Progenitor cell of endocrine pancreas (in vitro differentiated cells): ENCODE measurements at regions not wholly inside any gene's neighbourhood (a gene's known extent, or its start where the extent isn't known, plus 50 kb on each side); places are given as distances from the start of the nearest gene placed in this dataset.
A peak's percentile ranks its signal among the peaks of the same experiment; 100 is the strongest.

ENCODE experiments used
- DNase-seq: peaks from one replicate; pipeline ENCODE4 v3.0.0; 2021; ENCODE audit warnings: low spot score; ENCODE audit not compliant: unreplicated experiment
- H3K27ac Mint-ChIP-seq: 2 replicates; pipeline ENCODE4 v1.8.0; 2021; ENCODE audit warnings: mild to moderate bottlenecking, moderate library complexity, mixed read lengths
- H3K27me3 Mint-ChIP-seq: 2 replicates; pipeline ENCODE4 v1.8.0; 2021; ENCODE audit warnings: mixed read lengths
- H3K36me3 Mint-ChIP-seq: 2 replicates; pipeline ENCODE4 v1.8.0; 2022; ENCODE audit warnings: mixed read lengths; ENCODE audit not compliant: insufficient read depth
- H3K4me1 Mint-ChIP-seq: 2 replicates; pipeline ENCODE4 v1.8.0; 2021; ENCODE audit warnings: low read depth, mixed read lengths
- H3K4me3 Mint-ChIP-seq: 2 replicates; pipeline ENCODE4 v1.8.0; 2021; ENCODE audit warnings: low read depth, mild to moderate bottlenecking, moderate library complexity, mixed read lengths
- H3K9me3 Mint-ChIP-seq: 2 replicates; pipeline ENCODE4 v1.8.0; 2021; ENCODE audit warnings: low read depth, mixed read lengths
- CTCF ChIP-seq: fragments of 200-600 bp; sonication (generic); IDR thresholded peaks from one replicate; pipeline ENCODE4 v1.5.0; 2021; ENCODE audit warnings: antibody characterized with exemption, mild to moderate bottlenecking; ENCODE audit not compliant: unreplicated experiment

- peaks cover 17% of the 10 kb centered on the region for H3K9me3 Mint-ChIP-seq
- H3K4me3 Mint-ChIP-seq = no peak overlapping the region
- no peaks in the 10 kb centered on the region for H3K4me1 Mint-ChIP-seq
- H3K27ac Mint-ChIP-seq = no peak overlapping the region
- H3K36me3 Mint-ChIP-seq = no peaks in the 10 kb centered on the region
- H3K27me3 Mint-ChIP-seq = no peaks in the 10 kb centered on the region
- DNase-seq = no peak
- TF ChIP-seq CTCF = no peak
Measured at GRCh38 chr12:17818931-17819330, 271.1 kb downstream of the RERGL start.

GRCh38 chr12:17810399-17810798, 279.6 kb downstream of the RERGL start:
- H3K27me3 Mint-ChIP-seq = no peaks in the 10 kb centered on the region
- no peak for TF ChIP-seq CTCF
- H3K36me3 Mint-ChIP-seq = no peaks in the 10 kb centered on the region
- no peak overlapping the region for H3K27ac Mint-ChIP-seq
- DNase-seq = no peak
- H3K4me3 Mint-ChIP-seq = no peak overlapping the region
- H3K4me1 Mint-ChIP-seq = no peaks in the 10 kb centered on the region
- peaks cover 23% of the 10 kb centered on the region for H3K9me3 Mint-ChIP-seq

GRCh38 chr12:17809206-17809605, 280.8 kb downstream of the RERGL start:
- DNase-seq = no peak
- Mint-ChIP-seq H3K9me3 (peaks cover 16% of the 10 kb centered on the region), H3K4me1 (no peaks in the 10 kb centered on the region), H3K27ac (no peak overlapping the region), H3K36me3 (no peaks in the 10 kb centered on the region), H3K4me3 (no peak overlapping the region), H3K27me3 (no peaks in the 10 kb centered on the region)
- peak; percentile 26 for TF ChIP-seq CTCF

- Mint-ChIP-seq H3K4me3 (no peak overlapping the region), H3K27ac (no peak overlapping the region), H3K9me3 (peaks cover 13% of the 10 kb centered on the region), H3K27me3 (no peaks in the 10 kb centered on the region), H3K36me3 (no peaks in the 10 kb centered on the region), H3K4me1 (no peaks in the 10 kb centered on the region)
- no peak for DNase-seq
- peak; percentile 17 for TF ChIP-seq CTCF
Measured at GRCh38 chr12:17802657-17803641, 287.0 kb downstream of the RERGL start.

GRCh38 chr12:17793854-17794253, 296.1 kb downstream of the RERGL start:
- Mint-ChIP-seq H3K4me3 (no peak overlapping the region), H3K27me3 (no peaks in the 10 kb centered on the region), H3K9me3 (no peaks in the 10 kb centered on the region), H3K27ac (no peak overlapping the region), H3K36me3 (no peaks in the 10 kb centered on the region), H3K4me1 (no peaks in the 10 kb centered on the region)
- TF ChIP-seq CTCF = no peak
- DNase-seq = no peak
